ENCODE measurements at regions not wholly inside any gene's neighbourhood (a gene's known extent, or its start where the extent isn't known, plus 50 kb on each side); places are given as distances from the start of the nearest gene placed in this dataset.

DNA sequence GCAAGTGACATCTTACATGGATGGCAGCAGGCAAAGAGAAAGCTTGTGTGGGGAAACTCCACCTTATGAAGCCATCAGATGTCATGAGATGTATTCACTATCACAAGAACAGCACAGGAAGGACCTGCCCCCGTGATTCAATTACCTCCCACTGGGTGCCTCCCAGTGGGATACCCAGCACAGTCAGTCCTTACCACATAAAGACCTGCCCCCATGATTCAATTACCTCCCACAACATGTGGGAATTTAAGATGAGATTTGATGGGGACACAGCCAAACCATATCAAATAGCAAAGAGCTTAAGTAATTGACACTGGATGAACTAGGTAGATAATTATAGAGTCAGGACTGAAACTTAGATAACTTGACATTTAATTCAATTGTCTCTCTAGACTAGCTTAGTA is 85.6 kb downstream of the SLIT2 start:
- Mint-ChIP-seq H3K4me1 (no peaks in the 10 kb centered on the region), H3K9me3 (no peaks in the 10 kb centered on the region), H3K4me3 (no peak overlapping the region)

DNA sequence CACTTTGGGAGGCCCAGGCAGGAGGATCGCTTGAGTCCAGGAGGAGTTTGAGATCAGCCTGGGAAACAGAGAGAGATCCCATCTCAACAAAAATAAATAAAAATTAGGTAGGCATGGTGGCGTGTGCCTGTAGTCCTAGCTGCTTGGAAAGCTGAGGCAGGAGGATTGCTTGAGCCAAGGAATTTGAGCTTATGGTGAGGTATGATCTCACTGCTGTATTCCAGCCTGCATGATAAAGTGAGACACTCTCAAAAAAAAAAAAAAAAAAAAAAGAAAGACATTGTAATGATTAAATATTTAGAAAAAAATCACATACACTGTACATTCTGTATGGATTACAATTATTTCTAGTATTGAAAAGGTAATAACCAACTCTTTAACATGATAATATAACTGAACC is 87.1 kb downstream of the SLIT2 start:
- Mint-ChIP-seq H3K27ac (no peak overlapping the region), H3K4me1 (no peaks in the 10 kb centered on the region), H3K9me3 (no peaks in the 10 kb centered on the region), H3K4me3 (no peak overlapping the region), H3K27me3 (no peaks in the 10 kb centered on the region), H3K36me3 (no peaks in the 10 kb centered on the region)
- no peak for DNase-seq
- CTCF ChIA-PET, result no interaction called here

More for the DNA sequence above, 85.6 kb downstream of the SLIT2 start:
- DNase-seq, result no peak
- Mint-ChIP-seq H3K36me3 (no peaks in the 10 kb centered on the region), H3K27ac (no peak overlapping the region), H3K27me3 (no peaks in the 10 kb centered on the region)
- CTCF ChIA-PET, result no interaction called here

- Mint-ChIP-seq H3K9me3 (no peaks in the 10 kb centered on the region), H3K4me1 (no peaks in the 10 kb centered on the region), H3K27me3 (no peaks in the 10 kb centered on the region), H3K4me3 (no peak overlapping the region), H3K27ac (no peak overlapping the region), H3K36me3 (no peaks in the 10 kb centered on the region)
- CTCF ChIA-PET, result no interaction called here
- no peak for DNase-seq
These were observed 89.5 kb downstream of the SLIT2 start for GRCh38 chr4:20341134-20341738.

- H3K27me3 Mint-ChIP-seq, result no peaks in the 10 kb centered on the region
- H3K4me1 Mint-ChIP-seq, result no peaks in the 10 kb centered on the region
- H3K36me3 Mint-ChIP-seq, result no peaks in the 10 kb centered on the region
- no peak overlapping the region for H3K4me3 Mint-ChIP-seq
- CTCF ChIA-PET, result no interaction called here
- DNase-seq, result no peak
- no peak overlapping the region for H3K27ac Mint-ChIP-seq
- no peaks in the 10 kb centered on the region for H3K9me3 Mint-ChIP-seq
These were observed 95.8 kb downstream of the SLIT2 start for GRCh38 chr4:20347531-20347930.

DNA sequence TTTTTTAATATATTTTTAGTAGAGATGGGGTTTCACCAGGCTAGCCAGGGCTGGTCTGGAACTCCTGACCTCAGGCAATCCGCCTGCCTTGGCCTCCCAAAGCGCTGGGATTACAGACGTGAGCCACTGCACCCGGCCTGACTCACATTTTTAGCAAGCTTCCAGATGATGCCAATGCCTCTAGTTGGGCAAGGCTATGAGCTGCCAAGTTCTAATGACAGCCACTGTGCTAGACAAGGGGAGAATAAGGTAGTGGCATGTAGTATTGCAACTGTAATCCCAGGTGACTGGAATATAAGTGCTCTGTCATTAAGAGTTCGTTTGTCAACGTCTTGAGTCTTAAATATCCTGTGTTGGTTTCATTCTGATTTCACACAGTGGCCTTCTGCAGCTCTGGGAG is 96.7 kb downstream of the SLIT2 start:
- no peaks in the 10 kb centered on the region for H3K36me3 Mint-ChIP-seq
- H3K4me1 Mint-ChIP-seq, result no peaks in the 10 kb centered on the region
- H3K27ac Mint-ChIP-seq, result no peak overlapping the region
- DNase-seq, result no peak
- no peaks in the 10 kb centered on the region for H3K27me3 Mint-ChIP-seq
- H3K9me3 Mint-ChIP-seq, result no peaks in the 10 kb centered on the region
- H3K4me3 Mint-ChIP-seq, result no peak overlapping the region
- CTCF ChIA-PET, result no interaction called here

DNA sequence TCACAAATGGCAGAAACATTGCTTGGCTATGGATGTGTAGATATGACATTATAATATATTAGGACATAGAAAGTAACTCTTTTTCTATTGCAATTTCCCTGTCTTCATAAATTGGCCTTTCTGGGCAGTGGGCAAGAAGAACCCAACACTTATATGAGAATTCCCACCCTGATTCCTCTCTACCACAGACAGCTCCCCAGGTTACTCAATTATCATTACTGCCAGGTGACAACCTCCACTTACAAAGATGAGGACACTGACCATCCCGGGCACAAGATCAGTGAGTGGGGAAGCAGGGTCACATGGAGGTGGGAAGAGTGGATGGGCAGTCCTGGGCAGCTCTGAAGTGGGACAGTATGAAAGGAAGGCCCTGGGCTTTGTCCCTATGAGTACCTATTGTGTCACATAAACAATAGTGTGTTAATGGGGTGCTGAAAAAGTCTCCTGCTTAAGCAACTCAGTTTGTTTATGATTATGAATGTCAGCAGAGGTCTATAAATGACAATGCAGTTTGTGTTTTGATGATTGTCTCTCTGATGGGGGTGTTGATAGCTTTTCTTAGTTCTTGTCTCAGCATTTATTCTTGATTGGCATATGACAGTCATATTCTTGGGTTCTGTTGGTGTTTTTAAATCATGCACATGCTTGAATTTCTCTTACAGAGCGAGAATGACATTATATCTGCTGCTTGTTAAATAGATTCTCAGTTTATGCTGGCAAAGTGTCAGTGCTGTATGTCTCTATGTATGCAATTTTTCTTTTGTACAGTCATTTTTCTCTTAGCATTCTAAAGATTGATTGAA is 99.9 kb downstream of the SLIT2 start:
- CTCF ChIA-PET, result no interaction called here
- Mint-ChIP-seq H3K27me3 (no peaks in the 10 kb centered on the region), H3K27ac (no peak overlapping the region), H3K36me3 (no peaks in the 10 kb centered on the region), H3K4me3 (no peak overlapping the region), H3K4me1 (no peaks in the 10 kb centered on the region), H3K9me3 (no peaks in the 10 kb centered on the region)
- DNase-seq, result no peak

GRCh38 chr4:20352163-20352431 is 100.4 kb downstream of the SLIT2 start:
- H3K4me1 Mint-ChIP-seq, result no peaks in the 10 kb centered on the region
- no peak overlapping the region for H3K4me3 Mint-ChIP-seq

DNA sequence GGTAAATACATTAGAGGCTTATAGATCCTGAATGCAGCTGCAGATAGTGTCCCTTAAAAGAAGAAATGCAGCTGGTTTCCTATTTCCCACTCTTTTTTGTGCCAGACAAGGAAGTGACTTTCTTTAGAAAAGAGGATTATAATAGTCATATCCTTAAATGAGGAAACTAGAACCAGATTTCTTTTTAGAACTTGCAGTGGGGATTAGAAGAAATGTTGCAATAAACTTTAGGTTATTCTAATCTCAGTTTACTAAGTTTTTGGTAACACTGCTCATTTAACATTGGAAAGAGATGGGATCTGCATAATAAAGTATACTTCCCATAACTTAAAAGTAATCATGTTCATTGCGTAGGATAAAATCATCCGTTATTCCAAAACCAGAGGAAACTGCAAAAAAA is 101.9 kb downstream of the SLIT2 start:
- Mint-ChIP-seq H3K36me3 (no peaks in the 10 kb centered on the region), H3K4me1 (no peaks in the 10 kb centered on the region), H3K9me3 (no peaks in the 10 kb centered on the region), H3K4me3 (no peak overlapping the region), H3K27me3 (no peaks in the 10 kb centered on the region), H3K27ac (no peak overlapping the region)
- DNase-seq, result no peak
- CTCF ChIA-PET, result no interaction called here

More at GRCh38 chr4:20352163-20352431, 100.4 kb downstream of the SLIT2 start:
- CTCF ChIA-PET, result no interaction called here
- Mint-ChIP-seq H3K27me3 (no peaks in the 10 kb centered on the region), H3K9me3 (no peaks in the 10 kb centered on the region), H3K27ac (no peak overlapping the region), H3K36me3 (no peaks in the 10 kb centered on the region)
- no peak for DNase-seq

GRCh38 chr4:20354120-20354519 is 102.4 kb downstream of the SLIT2 start:
- no peaks in the 10 kb centered on the region for H3K27me3 Mint-ChIP-seq
- CTCF ChIA-PET, result no interaction called here
- no peaks in the 10 kb centered on the region for H3K4me1 Mint-ChIP-seq
- H3K9me3 Mint-ChIP-seq, result no peaks in the 10 kb centered on the region
- no peak overlapping the region for H3K4me3 Mint-ChIP-seq
- no peaks in the 10 kb centered on the region for H3K36me3 Mint-ChIP-seq
- H3K27ac Mint-ChIP-seq, result no peak overlapping the region
- no peak for DNase-seq

DNA sequence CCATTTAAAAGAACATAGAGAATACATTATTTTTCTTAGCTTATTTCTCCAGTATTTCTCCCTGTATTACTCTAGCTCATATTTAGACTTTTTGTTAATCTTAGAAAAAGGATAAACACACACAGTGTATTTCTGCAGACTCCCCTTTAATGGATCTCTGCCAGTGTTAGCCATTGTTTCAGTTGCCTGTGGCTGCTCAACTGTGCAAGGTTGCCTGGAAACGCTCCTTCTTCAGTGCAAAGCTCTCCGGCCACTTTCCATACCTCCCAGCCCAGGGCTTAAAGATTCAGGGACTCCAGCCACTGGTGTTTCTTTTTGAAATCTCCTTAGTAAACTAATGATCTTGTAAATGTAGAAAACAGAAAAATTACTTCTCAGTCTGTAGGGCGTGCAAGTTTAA is 104.9 kb downstream of the SLIT2 start:
- CTCF ChIA-PET, result no interaction called here
- H3K9me3 Mint-ChIP-seq, result no peaks in the 10 kb centered on the region
- H3K4me1 Mint-ChIP-seq, result no peaks in the 10 kb centered on the region
- H3K27ac Mint-ChIP-seq, result no peak overlapping the region
- H3K27me3 Mint-ChIP-seq, result no peaks in the 10 kb centered on the region
- H3K36me3 Mint-ChIP-seq, result no peaks in the 10 kb centered on the region
- H3K4me3 Mint-ChIP-seq, result no peak overlapping the region
- DNase-seq, result no peak

DNA sequence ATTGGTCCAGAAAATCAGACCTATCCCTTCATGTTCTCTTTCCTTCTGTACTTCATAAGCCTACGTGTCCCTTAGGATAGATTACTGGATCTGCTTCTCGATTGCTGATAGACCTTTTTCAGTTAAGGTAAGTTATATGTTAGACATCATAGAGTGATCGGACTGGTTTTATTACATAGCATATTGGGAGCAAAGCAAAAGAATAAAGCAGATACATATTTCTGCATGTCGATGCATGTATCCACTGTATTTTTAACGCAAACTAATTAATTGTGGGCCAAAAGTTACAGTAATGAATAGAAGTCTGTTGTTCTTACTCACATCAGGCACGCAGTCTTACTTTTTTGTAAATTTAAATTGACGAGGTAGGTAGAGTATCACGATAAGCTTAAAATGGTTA is 106.4 kb downstream of the SLIT2 start:
- Mint-ChIP-seq H3K27ac (no peak overlapping the region), H3K4me1 (no peaks in the 10 kb centered on the region), H3K4me3 (no peak overlapping the region), H3K27me3 (no peaks in the 10 kb centered on the region), H3K9me3 (no peaks in the 10 kb centered on the region), H3K36me3 (no peaks in the 10 kb centered on the region)
- no peak for DNase-seq
- CTCF ChIA-PET, result no interaction called here

GRCh38 chr4:20359692-20360091 is 108.0 kb downstream of the SLIT2 start:
- no peak for DNase-seq
- Mint-ChIP-seq H3K27ac (no peak overlapping the region), H3K36me3 (no peaks in the 10 kb centered on the region), H3K27me3 (no peaks in the 10 kb centered on the region), H3K9me3 (no peaks in the 10 kb centered on the region), H3K4me3 (no peak overlapping the region), H3K4me1 (no peaks in the 10 kb centered on the region)
- CTCF ChIA-PET, result no interaction called here

DNA sequence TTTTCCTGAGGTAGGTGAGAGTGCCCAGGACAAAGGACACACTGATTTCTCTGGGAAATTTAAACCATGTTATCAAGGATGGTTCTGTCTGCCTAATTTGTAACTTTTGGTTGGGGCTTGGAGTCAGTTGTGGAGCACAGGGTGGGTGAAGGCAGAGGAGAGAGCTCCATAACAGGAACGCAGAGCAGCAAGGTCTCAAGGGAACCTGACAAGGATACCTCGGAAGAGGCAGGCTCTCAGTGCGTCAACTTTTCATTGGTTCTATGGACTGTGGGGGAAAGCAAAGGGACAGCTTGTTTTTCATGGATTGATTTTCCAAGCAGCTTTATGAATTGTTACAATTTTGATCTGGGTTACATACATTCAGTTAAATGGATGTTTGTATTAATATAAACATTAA is 110.4 kb downstream of the SLIT2 start:
- no peaks in the 10 kb centered on the region for H3K9me3 Mint-ChIP-seq

GRCh38 chr4:20364969-20365368 is 113.3 kb downstream of the SLIT2 start:
- H3K27me3 Mint-ChIP-seq, result no peaks in the 10 kb centered on the region
- CTCF ChIA-PET, result no interaction called here

More for the DNA sequence above, 110.4 kb downstream of the SLIT2 start:
- H3K36me3 Mint-ChIP-seq, result no peaks in the 10 kb centered on the region
- H3K27ac Mint-ChIP-seq, result no peak overlapping the region
- no peak overlapping the region for H3K4me3 Mint-ChIP-seq
- no peaks in the 10 kb centered on the region for H3K27me3 Mint-ChIP-seq
- no peaks in the 10 kb centered on the region for H3K4me1 Mint-ChIP-seq
- CTCF ChIA-PET, result no interaction called here
- DNase-seq, result no peak

GRCh38 chr4:20367446-20367845 is 115.7 kb downstream of the SLIT2 start:
- Mint-ChIP-seq H3K4me3 (no peak overlapping the region), H3K9me3 (no peaks in the 10 kb centered on the region), H3K4me1 (no peaks in the 10 kb centered on the region), H3K27me3 (no peaks in the 10 kb centered on the region), H3K27ac (no peak overlapping the region), H3K36me3 (no peaks in the 10 kb centered on the region)
- DNase-seq, result no peak
- CTCF ChIA-PET, result no interaction called here

More at GRCh38 chr4:20364969-20365368, 113.3 kb downstream of the SLIT2 start:
- Mint-ChIP-seq H3K36me3 (no peaks in the 10 kb centered on the region), H3K27ac (no peak overlapping the region), H3K4me3 (no peak overlapping the region), H3K9me3 (no peaks in the 10 kb centered on the region), H3K4me1 (no peaks in the 10 kb centered on the region)
- DNase-seq, result no peak
